Keratinocyte (primary cell): ENCODE measurements at regions not wholly inside any gene's neighbourhood (a gene's known extent, or its start where the extent isn't known, plus 50 kb on each side); places are given as distances from the start of the nearest gene placed in this dataset.

Source experiments
- CTCF ChIP-seq, 3 experiments: IDR thresholded peaks in 1 of 3; conservative IDR thresholded peaks in 1 of 3; optimal IDR thresholded peaks in 1 of 3; 2 replicates in 2 of 3; 3 replicates in 1 of 3; pipeline versions ENCODE3 to v1.5.1; 2011; ENCODE audit warnings: low read length in 3 of 3, mild to moderate bottlenecking in 3 of 3, moderate library complexity in 2 of 3, control low read depth in 1 of 3, inconsistent platforms in 1 of 3; ENCODE audit not compliant: insufficient read depth in 2 of 3; ENCODE audit errors: extremely low read depth in 1 of 3
- EZH2 ChIP-seq: IDR thresholded peaks from one replicate; pipeline ENCODE4 v1.6.1; 2012; ENCODE audit warnings: inconsistent platforms, mild to moderate bottlenecking, low read length, moderate library complexity

- TF ChIP-seq CTCF (optimal IDR thresholded peaks at IDR 0.05 in 1 of 3, IDR thresholded peaks at IDR 0.05 in 1 of 3, conservative IDR thresholded peaks at IDR 0.05 in 1 of 3; ENCODE audit: extremely low read depth in 1 of 3, insufficient read depth in 2 of 3, low read length in 3 of 3) (no peak), EZH2 (no peak)
These were observed 73.7 kb upstream of the PIWIL1 start for GRCh38 chr12:130263996-130264395.
